ENCODE measurements at regions not wholly inside any gene's neighbourhood (a gene's known extent, or its start where the extent isn't known, plus 50 kb on each side); places are given as distances from the start of the nearest gene placed in this dataset.
"Not testable (repeated sequence)": the region's sequence is repeated elsewhere in the genome, so short reads cannot be mapped to it uniquely, and the experiment has no call there.

DNA sequence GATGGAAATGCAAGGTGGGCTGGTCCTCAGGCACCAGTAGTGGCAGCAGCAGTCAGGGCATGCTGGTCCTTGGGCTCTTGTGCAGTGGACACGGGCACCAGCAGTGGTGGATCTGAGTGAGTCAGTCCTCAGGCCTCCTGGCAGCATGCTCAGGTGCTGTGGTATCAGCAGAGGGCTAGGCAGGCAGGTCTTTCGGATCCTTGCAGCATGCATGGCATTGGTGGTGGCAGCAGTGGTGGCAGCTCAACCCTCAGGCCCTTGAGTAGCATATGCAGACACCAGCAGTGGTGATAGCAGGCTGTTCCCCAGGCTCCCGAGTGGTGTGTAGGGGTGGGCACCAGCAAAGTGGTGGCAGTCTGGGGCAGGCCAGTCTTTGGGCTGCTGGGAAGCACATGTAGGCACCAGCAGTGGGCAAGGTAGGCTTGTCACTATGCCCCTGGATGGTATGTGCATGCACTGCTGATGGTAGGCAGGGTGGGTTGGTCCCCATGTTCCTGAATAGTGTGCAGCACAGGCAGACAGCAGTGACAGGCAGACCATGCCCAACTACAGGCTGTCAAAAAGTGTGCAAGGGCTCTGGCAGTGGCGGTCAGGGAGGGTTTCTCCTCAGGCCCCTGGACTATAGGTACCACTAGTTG, 606.0 kb downstream of the ADCYAP1 start:
- Histone ChIP-seq H3K36me3 (no peaks in the 10 kb centered on the region), H3K27ac (no peak overlapping the region), H3K4me3 (no peak overlapping the region), H3K9me3 (no peaks in the 10 kb centered on the region), H3K27me3 (no peaks in the 10 kb centered on the region), H3K4me1 (no peaks in the 10 kb centered on the region)
- WGBS, 5 donors, result 69 to 100% (median 87%) methylated on average over 3 to 4 of the region's 4 CpGs
- TF ChIP-seq EP300 (IDR thresholded peaks at IDR 0.05), result no peak
- TF ChIP-seq, protein P1, sequence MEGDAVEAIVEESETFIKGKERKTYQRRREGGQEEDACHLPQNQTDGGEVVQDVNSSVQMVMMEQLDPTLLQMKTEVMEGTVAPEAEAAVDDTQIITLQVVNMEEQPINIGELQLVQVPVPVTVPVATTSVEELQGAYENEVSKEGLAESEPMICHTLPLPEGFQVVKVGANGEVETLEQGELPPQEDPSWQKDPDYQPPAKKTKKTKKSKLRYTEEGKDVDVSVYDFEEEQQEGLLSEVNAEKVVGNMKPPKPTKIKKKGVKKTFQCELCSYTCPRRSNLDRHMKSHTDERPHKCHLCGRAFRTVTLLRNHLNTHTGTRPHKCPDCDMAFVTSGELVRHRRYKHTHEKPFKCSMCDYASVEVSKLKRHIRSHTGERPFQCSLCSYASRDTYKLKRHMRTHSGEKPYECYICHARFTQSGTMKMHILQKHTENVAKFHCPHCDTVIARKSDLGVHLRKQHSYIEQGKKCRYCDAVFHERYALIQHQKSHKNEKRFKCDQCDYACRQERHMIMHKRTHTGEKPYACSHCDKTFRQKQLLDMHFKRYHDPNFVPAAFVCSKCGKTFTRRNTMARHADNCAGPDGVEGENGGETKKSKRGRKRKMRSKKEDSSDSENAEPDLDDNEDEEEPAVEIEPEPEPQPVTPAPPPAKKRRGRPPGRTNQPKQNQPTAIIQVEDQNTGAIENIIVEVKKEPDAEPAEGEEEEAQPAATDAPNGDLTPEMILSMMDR (IDR thresholded peaks at IDR 0.05), result no peak
- no peak for TF ChIP-seq POLR2AphosphoS5 (IDR thresholded peaks at IDR 0.05)
- TF ChIP-seq POLR2A (IDR thresholded peaks at IDR 0.05), result no peak
- intact Hi-C loops (cut with DNase I; ENCODE audit: low total_unique reads), result no loop called here
- DNase-seq, result no peak

DNA sequence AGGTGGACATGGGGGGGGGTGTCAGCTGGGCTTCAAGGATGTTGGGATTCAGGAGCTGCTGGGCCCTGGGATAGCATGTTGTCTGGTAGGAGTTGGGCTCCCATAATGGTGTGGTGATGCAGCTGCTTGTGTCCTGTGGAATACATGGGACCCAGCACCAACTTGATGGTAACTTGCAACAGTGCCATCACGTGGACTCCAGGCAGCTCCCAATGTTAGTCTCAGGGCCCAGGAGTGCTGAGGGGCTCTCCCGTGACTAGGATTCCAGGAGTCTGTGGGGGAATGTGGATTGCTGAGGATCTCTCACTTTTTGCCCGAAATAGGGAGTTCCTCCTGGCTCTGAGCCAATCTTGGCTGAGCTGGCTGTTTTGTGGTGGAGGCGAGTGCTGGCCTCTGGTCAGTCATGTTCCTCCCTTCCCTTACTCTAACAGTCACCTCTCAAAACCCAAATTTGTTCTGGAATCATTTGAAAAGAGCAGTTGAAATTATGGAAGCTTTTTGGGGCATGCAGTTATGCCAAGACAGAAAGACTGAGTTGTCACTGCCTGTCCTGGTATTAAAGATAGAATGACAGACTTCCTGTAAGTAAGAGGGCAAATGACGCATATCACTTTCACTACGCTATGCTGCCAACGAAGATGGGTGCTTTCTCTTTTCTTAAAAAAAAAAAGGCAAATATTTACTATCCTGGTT, 607.1 kb downstream of the ADCYAP1 start:
- 57 to 72% (median 69%) methylated on average over 5 to 7 of the region's 7 CpGs for WGBS, 5 donors
- no peaks in the 10 kb centered on the region for H3K27me3 ChIP-seq
- no peaks in the 10 kb centered on the region for H3K9me3 ChIP-seq
- intact Hi-C loops (cut with DNase I; ENCODE audit: low total_unique reads), result no loop called here
- no peak overlapping the region for H3K4me3 ChIP-seq
- no peaks in the 10 kb centered on the region for H3K36me3 ChIP-seq
- no peak for DNase-seq
- H3K27ac ChIP-seq, result no peak overlapping the region
- H3K4me1 ChIP-seq, result no peaks in the 10 kb centered on the region
- TF ChIP-seq EP300 (IDR thresholded peaks at IDR 0.05) (no peak), POLR2A (IDR thresholded peaks at IDR 0.05) (no peak), POLR2AphosphoS5 (IDR thresholded peaks at IDR 0.05) (no peak)
- TF ChIP-seq, protein P1 (IDR thresholded peaks at IDR 0.05), result no peak

DNA sequence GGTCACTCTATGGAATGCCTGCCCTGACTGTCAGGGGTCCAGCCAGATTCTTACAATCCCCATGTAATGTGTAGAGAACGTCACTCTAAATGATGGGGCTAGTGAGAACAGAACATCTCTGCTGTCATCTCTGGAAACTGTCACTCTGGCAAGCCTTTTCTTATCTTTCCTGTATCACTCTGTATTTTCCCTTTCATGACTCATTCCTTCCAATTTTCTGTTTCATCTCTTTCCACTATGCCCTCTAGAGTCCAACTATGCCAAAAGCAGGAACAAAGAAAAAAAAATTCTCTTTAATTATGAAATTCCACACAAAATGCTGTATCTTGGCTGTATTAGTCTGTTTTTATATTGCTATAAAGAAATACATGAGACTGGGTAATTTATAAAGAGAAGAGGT, 608.8 kb downstream of the ADCYAP1 start:
- no peak for DNase-seq
- Histone ChIP-seq H3K9me3 (no peaks in the 10 kb centered on the region), H3K4me1 (no peaks in the 10 kb centered on the region), H3K36me3 (no peaks in the 10 kb centered on the region), H3K27me3 (no peaks in the 10 kb centered on the region), H3K4me3 (no peak overlapping the region), H3K27ac (no peak overlapping the region)
- intact Hi-C loops (cut with DNase I; ENCODE audit: low total_unique reads), result no loop called here
- 45 to 62% (median 53%) methylated on average over 1 of the region's 1 CpG for WGBS, 5 donors
- TF ChIP-seq, protein P1 (IDR thresholded peaks at IDR 0.05), result no peak
- no peak for TF ChIP-seq POLR2AphosphoS5 (IDR thresholded peaks at IDR 0.05)
- no peak for TF ChIP-seq EP300 (IDR thresholded peaks at IDR 0.05)
- no peak for TF ChIP-seq POLR2A (IDR thresholded peaks at IDR 0.05)

DNA sequence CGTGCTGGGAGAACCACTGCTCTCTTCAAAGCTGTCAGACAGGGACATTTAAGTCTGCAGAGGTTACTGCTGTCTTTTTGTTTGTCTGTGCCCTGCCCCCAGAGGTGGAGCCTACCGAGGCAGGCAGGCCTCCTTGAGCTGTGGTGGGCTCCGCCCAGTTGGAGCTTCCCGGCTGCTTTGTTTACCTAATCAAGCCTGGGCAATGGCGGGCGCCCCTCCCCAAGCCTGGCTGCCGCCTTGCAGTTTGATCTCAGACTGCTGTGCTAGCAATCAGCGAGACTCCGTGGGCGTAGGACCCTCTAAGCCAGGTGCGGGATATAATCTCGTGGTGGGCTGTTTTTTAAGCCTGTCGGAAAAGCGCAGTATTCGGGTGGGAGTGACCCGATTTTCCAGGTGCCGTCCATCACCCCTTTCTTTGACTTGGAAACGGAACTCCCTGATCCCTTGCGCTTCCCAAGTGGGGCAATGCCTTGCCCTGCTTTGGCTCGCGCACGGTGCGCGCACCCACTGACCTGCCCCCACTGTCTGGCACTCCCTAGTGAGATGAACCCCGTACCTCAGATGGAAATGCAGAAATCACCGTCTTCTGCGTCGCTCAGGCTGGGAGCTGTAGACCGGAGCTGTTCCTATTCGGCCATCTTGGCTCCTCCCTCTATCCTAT, 617.0 kb downstream of the ADCYAP1 start:
- intact Hi-C loops (cut with DNase I; ENCODE audit: low total_unique reads); H3K4me1 ChIP-seq; H3K27ac ChIP-seq; H3K9me3 ChIP-seq; DNase-seq; H3K4me3 ChIP-seq; H3K27me3 ChIP-seq; H3K36me3 ChIP-seq: not testable (repeated sequence)
- WGBS, 5 donors, result 81 to 88% (median 82%) methylated on average over 23 to 30 of the region's 30 CpGs

DNA sequence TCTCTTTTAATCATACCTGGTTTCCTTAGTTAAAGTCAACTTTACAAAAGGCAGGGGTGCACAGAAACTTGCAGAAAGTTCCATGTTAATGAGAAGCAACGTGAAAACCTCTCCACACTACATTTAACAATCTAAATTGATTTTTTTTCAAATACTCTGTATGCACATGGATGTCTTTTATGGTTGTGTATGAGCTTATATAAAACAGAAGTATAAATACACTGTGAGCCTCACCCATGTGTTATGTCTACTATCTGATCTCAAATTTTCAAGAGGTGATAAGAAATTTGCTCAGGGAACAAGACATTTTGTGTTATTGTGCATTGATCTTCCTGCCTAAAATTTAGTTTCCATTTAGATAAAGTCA, 617.6 kb downstream of the ADCYAP1 start:
- 31 to 52% (median 45%) methylated on average over 1 of the region's 1 CpG for WGBS, 5 donors
- H3K4me1 ChIP-seq, result no peaks in the 10 kb centered on the region
- DNase-seq, result no peak
- no peaks in the 10 kb centered on the region for H3K27me3 ChIP-seq
- intact Hi-C loops (cut with DNase I; ENCODE audit: low total_unique reads), result no loop called here
- TF ChIP-seq EP300 (IDR thresholded peaks at IDR 0.05) (no peak), POLR2AphosphoS5 (IDR thresholded peaks at IDR 0.05) (no peak), POLR2A (IDR thresholded peaks at IDR 0.05) (no peak)
- TF ChIP-seq, protein P1 (IDR thresholded peaks at IDR 0.05), result no peak
- no peak overlapping the region for H3K27ac ChIP-seq
- no peaks in the 10 kb centered on the region for H3K9me3 ChIP-seq
- no peaks in the 10 kb centered on the region for H3K36me3 ChIP-seq
- H3K4me3 ChIP-seq, result no peak overlapping the region

All from stomach (tissue), 8 donors.